ENCODE measurements at regions not wholly inside any gene's neighbourhood (a gene's known extent, or its start where the extent isn't known, plus 50 kb on each side); places are given as distances from the start of the nearest gene placed in this dataset.

DNA sequence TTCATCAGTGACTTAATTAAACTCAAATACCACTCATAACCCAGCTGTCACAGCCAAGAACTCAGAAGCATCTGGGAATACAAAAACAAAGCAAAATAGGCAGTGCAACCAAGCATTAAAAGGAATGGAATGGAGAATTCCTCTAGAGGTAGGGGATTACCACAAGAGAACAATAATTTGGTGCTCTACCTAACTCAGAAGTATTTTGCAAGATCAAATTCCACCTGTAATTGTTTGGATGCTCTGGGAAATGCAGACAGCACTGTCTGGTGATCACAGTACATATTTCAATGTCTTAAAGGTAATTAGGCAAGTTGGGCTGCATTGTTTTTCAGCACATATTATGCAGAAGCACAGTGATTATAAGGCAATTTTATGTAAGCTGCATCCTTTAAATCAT lies 547.5 kb downstream of the TRAM1L1 start:
- TF ChIP-seq, protein P1, sequence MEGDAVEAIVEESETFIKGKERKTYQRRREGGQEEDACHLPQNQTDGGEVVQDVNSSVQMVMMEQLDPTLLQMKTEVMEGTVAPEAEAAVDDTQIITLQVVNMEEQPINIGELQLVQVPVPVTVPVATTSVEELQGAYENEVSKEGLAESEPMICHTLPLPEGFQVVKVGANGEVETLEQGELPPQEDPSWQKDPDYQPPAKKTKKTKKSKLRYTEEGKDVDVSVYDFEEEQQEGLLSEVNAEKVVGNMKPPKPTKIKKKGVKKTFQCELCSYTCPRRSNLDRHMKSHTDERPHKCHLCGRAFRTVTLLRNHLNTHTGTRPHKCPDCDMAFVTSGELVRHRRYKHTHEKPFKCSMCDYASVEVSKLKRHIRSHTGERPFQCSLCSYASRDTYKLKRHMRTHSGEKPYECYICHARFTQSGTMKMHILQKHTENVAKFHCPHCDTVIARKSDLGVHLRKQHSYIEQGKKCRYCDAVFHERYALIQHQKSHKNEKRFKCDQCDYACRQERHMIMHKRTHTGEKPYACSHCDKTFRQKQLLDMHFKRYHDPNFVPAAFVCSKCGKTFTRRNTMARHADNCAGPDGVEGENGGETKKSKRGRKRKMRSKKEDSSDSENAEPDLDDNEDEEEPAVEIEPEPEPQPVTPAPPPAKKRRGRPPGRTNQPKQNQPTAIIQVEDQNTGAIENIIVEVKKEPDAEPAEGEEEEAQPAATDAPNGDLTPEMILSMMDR (IDR thresholded peaks at IDR 0.05): no peak
- TF ChIP-seq POLR2AphosphoS5 (IDR thresholded peaks at IDR 0.05; ENCODE audit: insufficient read depth in 1 of 2, low read depth in 1 of 2): no peak

All from vagina (tissue), 2 donors.